ENCODE measurements at regions not wholly inside any gene's neighbourhood (a gene's known extent, or its start where the extent isn't known, plus 50 kb on each side); places are given as distances from the start of the nearest gene placed in this dataset.

DNA sequence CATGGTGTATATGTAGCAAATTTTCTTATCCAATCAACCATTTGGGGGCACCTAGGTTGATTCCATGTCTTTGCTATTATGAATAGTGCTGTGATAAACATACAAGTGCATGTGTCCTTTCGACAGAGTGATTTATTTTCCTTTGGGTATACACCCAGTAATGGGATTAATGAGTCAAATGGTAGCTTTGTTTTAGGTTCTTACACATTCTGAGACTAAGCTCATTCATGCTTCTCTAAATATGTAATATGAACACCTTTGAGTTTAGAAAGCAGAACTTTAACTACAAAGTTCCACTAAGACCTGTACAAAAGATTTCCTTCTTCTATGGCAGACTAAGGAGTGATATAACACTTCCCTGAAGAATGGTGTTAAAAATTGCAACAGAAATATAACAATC lies 627.0 kb downstream of the KCNA4 start:
- H3K4me2 ChIP-seq (ENCODE audit: low read length), result no peak overlapping the region
- H2AFZ ChIP-seq, result no peak overlapping the region
- H3K4me1 ChIP-seq, result no peaks in the 10 kb centered on the region
- no peaks in the 10 kb centered on the region for H3K36me3 ChIP-seq (ENCODE audit: control insufficient read depth, insufficient read depth, low read length)
- no peaks in the 10 kb centered on the region for H3K79me2 ChIP-seq
- no peak overlapping the region for H3K27ac ChIP-seq
- TF ChIP-seq, protein P1, sequence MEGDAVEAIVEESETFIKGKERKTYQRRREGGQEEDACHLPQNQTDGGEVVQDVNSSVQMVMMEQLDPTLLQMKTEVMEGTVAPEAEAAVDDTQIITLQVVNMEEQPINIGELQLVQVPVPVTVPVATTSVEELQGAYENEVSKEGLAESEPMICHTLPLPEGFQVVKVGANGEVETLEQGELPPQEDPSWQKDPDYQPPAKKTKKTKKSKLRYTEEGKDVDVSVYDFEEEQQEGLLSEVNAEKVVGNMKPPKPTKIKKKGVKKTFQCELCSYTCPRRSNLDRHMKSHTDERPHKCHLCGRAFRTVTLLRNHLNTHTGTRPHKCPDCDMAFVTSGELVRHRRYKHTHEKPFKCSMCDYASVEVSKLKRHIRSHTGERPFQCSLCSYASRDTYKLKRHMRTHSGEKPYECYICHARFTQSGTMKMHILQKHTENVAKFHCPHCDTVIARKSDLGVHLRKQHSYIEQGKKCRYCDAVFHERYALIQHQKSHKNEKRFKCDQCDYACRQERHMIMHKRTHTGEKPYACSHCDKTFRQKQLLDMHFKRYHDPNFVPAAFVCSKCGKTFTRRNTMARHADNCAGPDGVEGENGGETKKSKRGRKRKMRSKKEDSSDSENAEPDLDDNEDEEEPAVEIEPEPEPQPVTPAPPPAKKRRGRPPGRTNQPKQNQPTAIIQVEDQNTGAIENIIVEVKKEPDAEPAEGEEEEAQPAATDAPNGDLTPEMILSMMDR (IDR thresholded peaks at IDR 0.05), result no peak
- H3K27me3 ChIP-seq (ENCODE audit: control insufficient read depth, insufficient read depth, low read length), result no peaks in the 10 kb centered on the region
- H3K9ac ChIP-seq, result no peak overlapping the region
- H3K4me3 ChIP-seq (ENCODE audit: low read depth, low read length), result no peak overlapping the region
- no peaks in the 10 kb centered on the region for H3K9me3 ChIP-seq (ENCODE audit: control insufficient read depth, low read length)

DNA sequence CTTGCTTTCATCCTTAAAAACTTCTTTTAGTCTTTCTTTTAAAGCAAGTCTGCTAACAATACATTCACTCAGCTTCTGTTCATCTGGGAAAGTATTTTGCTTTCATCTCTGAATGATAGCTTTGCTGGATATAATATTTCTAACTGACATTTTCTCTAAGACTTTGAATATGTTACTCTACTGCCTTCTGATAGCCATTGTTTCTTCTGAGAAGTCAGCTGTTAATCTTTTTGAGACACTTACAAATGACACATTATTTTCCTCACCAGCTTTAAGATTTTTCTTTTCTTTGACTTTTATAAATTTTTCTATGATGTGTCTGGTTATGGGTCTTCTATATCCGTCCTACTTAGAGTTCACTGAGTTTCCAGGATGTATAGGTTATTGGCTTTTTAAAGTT lies 643.1 kb downstream of the KCNA4 start:
- no peak overlapping the region for H2AFZ ChIP-seq
- H3K4me1 ChIP-seq, result no peaks in the 10 kb centered on the region
- no peak overlapping the region for H3K9ac ChIP-seq
- no peaks in the 10 kb centered on the region for H3K9me3 ChIP-seq (ENCODE audit: control insufficient read depth, low read length)
- no peak overlapping the region for H3K27ac ChIP-seq
- TF ChIP-seq, protein P1 (IDR thresholded peaks at IDR 0.05), result no peak
- no peaks in the 10 kb centered on the region for H3K36me3 ChIP-seq (ENCODE audit: control insufficient read depth, insufficient read depth, low read length)
- H3K27me3 ChIP-seq (ENCODE audit: control insufficient read depth, insufficient read depth, low read length), result no peaks in the 10 kb centered on the region
- no peak overlapping the region for H3K4me2 ChIP-seq (ENCODE audit: low read length)
- no peak overlapping the region for H3K4me3 ChIP-seq (ENCODE audit: low read depth, low read length)
- no peaks in the 10 kb centered on the region for H3K79me2 ChIP-seq

DNA sequence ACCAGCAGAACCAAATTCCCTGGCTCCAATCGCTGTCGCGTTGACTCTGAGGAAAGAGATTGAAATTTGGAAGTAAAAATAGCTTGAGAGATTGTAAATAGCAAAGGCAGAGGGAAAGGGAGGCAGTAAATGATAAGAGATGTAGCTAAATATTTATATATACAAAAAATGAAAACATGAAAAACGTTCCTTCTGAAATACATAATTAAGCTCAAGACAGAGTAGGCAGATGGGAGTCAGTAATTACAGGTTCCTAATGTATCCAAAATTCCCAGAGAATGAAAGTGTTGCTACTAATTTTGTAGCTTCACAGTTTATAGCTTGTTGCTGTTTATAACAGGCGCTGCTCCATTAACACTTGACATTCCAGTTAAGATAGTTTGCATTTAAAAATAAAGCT lies 648.7 kb downstream of the KCNA4 start:
- Histone ChIP-seq H3K79me2 (no peaks in the 10 kb centered on the region), H3K4me3 (ENCODE audit: low read depth, low read length) (no peak overlapping the region), H3K4me2 (ENCODE audit: low read length) (no peak overlapping the region), H3K4me1 (no peaks in the 10 kb centered on the region), H3K9ac (no peak overlapping the region), H3K27me3 (ENCODE audit: control insufficient read depth, insufficient read depth, low read length) (no peaks in the 10 kb centered on the region), H3K9me3 (ENCODE audit: control insufficient read depth, low read length) (no peaks in the 10 kb centered on the region), H2AFZ (no peak overlapping the region), H3K36me3 (ENCODE audit: control insufficient read depth, insufficient read depth, low read length) (no peaks in the 10 kb centered on the region), H3K27ac (no peak overlapping the region)
- TF ChIP-seq, protein P1 (IDR thresholded peaks at IDR 0.05), result no peak

DNA sequence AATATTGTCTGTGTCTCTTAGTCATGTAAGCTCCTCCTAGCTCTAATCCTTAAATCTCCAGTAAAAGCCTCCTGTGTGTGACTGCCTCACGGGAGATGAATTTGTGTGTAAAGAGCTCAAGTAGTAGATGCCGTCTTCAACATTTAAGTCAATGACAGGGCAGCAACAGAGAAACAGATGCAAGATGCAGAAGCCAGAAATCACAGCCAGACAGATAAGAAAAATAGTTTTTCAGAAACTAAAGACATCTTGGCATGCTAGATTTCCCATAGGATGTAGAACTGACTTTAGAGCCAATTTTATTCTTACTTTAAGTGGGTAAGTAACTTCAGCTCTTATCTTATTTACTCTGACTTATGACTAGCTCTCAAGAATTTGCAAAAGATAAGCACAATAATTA lies 652.8 kb downstream of the KCNA4 start:
- TF ChIP-seq, protein P1 (IDR thresholded peaks at IDR 0.05), result no peak
- H3K4me2 ChIP-seq (ENCODE audit: low read length), result no peak overlapping the region
- no peaks in the 10 kb centered on the region for H3K36me3 ChIP-seq (ENCODE audit: control insufficient read depth, insufficient read depth, low read length)

DNA sequence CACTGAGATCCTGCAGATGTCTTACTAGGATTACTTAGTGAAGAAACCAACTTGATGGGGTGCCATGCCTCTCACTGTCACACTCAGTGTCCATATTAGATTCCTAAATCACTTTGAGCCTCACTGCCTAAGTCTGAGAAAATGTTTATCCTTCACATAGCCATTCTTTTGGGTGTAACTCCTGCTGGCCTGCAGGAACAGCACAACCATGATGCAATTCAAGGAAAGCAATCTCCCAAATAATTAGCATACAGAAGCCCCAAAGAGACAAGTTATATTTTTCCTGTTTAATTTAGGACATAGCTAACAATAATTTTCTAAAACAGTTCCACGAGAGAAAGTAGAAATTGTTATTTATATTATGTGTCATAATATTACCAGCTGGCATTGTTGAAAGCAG lies 655.5 kb downstream of the KCNA4 start:
- H3K4me3 ChIP-seq (ENCODE audit: low read depth, low read length), result no peak overlapping the region
- H3K9ac ChIP-seq, result no peak overlapping the region
- no peak overlapping the region for H3K27ac ChIP-seq
- H3K79me2 ChIP-seq, result no peaks in the 10 kb centered on the region
- no peaks in the 10 kb centered on the region for H3K4me1 ChIP-seq
- H3K4me2 ChIP-seq (ENCODE audit: low read length), result no peak overlapping the region
- no peaks in the 10 kb centered on the region for H3K27me3 ChIP-seq (ENCODE audit: control insufficient read depth, insufficient read depth, low read length)
- no peak overlapping the region for H2AFZ ChIP-seq
- TF ChIP-seq, protein P1 (IDR thresholded peaks at IDR 0.05), result no peak
- no peaks in the 10 kb centered on the region for H3K36me3 ChIP-seq (ENCODE audit: control insufficient read depth, insufficient read depth, low read length)
- no peaks in the 10 kb centered on the region for H3K9me3 ChIP-seq (ENCODE audit: control insufficient read depth, low read length)

More for the DNA sequence above, 652.8 kb downstream of the KCNA4 start:
- H3K79me2 ChIP-seq, result no peaks in the 10 kb centered on the region
- no peaks in the 10 kb centered on the region for H3K4me1 ChIP-seq
- H3K9ac ChIP-seq, result no peak overlapping the region
- H3K27ac ChIP-seq, result no peak overlapping the region
- no peaks in the 10 kb centered on the region for H3K27me3 ChIP-seq (ENCODE audit: control insufficient read depth, insufficient read depth, low read length)
- H3K4me3 ChIP-seq (ENCODE audit: low read depth, low read length), result no peak overlapping the region
- H3K9me3 ChIP-seq (ENCODE audit: control insufficient read depth, low read length), result no peaks in the 10 kb centered on the region
- no peak overlapping the region for H2AFZ ChIP-seq

All from parathyroid adenoma (tissue), 2 donors.